SK-N-MC (cell line): ENCODE measurements at regions not wholly inside any gene's neighbourhood (a gene's known extent, or its start where the extent isn't known, plus 50 kb on each side); places are given as distances from the start of the nearest gene placed in this dataset.

Experiments
- EZH2 ChIP-seq: fragments of 200-600 bp; sonication (generic); IDR thresholded peaks from one replicate; pipeline ENCODE4 v1.6.1; 2017; ENCODE audit warnings: antibody characterized with exemption
- FOXP2 ChIP-seq: optimal IDR thresholded peaks from 2 replicates; pipeline ENCODE3; 2011; ENCODE audit warnings: mild to moderate bottlenecking, moderate library complexity; ENCODE audit not compliant: insufficient read depth; ENCODE audit errors: extremely low read length, control extremely low read depth
- POLR2AphosphoS5 ChIP-seq: IDR thresholded peaks from 2 replicates; pipeline ENCODE4 v1.6.1; 2012; ENCODE audit warnings: mild to moderate bottlenecking, low read depth, low read length, borderline replicate concordance

DNA sequence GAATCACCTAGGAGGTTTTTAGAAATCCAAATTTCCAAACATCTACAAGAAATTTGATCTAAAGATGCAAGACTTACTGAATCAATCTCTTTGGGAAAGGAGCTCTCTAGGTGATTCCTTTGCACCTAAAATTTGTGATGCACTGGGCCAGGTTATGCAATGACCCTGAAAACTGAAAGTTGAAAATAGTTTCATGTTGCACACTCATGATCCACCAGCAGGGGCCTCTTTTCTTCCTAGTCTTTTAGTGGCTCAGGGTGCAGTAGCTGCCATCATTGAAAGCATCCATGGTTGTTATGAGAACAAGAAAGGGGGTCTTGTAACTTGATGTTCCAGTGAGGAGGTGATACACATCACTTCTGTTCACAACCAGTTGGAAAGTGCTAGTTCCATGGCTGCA lies 486.8 kb downstream of the PSAT1 start:
- TF ChIP-seq POLR2AphosphoS5 (no peak), EZH2 (no peak), FOXP2 (no peak)
